ENCODE measurements at regions not wholly inside any gene's neighbourhood (a gene's known extent, or its start where the extent isn't known, plus 50 kb on each side); places are given as distances from the start of the nearest gene placed in this dataset.

GRCh38 chr9:86671018-86671417, 276.3 kb downstream of the GAS1 start:
- H4K20me1 ChIP-seq (ENCODE audit: low read depth, low read length) = no peaks in the 10 kb centered on the region
- no peaks in the 10 kb centered on the region for H3K79me2 ChIP-seq (ENCODE audit: insufficient read depth, low read length)
- H3K4me3 ChIP-seq (ENCODE audit: insufficient read depth, low read length, poor library complexity, severe bottlenecking) = no peak overlapping the region
- H3K27me3 ChIP-seq (ENCODE audit: low read length) = no peaks in the 10 kb centered on the region
- 0 out of 2 replicates have a peak, but pooled peaks cover 3% of the 10 kb centered on the region for H3K9me3 ChIP-seq (ENCODE audit: insufficient read depth, low read length)
- no peak for TF ChIP-seq CTCF (IDR thresholded peaks at IDR 0.05; ENCODE audit: insufficient read depth, low read length, poor library complexity, severe bottlenecking)
- TF ChIP-seq EZH2phosphoT487 (conservative IDR thresholded peaks at IDR 0.05; ENCODE audit: low read length) = no peak
- H2AFZ ChIP-seq (ENCODE audit: low read depth, low read length, severe bottlenecking) = no peak overlapping the region
- H3K36me3 ChIP-seq (ENCODE audit: low read length) = no peaks in the 10 kb centered on the region
- no peaks in the 10 kb centered on the region for H3F3A ChIP-seq (ENCODE audit: insufficient read depth)
- no peak overlapping the region for H3K27ac ChIP-seq (ENCODE audit: low read depth, low read length)
- H3K9me2 ChIP-seq (replicated peaks; ENCODE audit: insufficient read depth, low read length) = no peaks in the 10 kb centered on the region
- H3K9ac ChIP-seq (ENCODE audit: low read length) = no peak overlapping the region
- no peak overlapping the region for H3K4me2 ChIP-seq (ENCODE audit: low read depth, low read length, poor library complexity, severe bottlenecking)

GRCh38 chr9:86670536-86670935, 276.8 kb downstream of the GAS1 start:
- no peak overlapping the region for H3K9ac ChIP-seq (ENCODE audit: low read length)
- TF ChIP-seq CTCF (IDR thresholded peaks at IDR 0.05; ENCODE audit: insufficient read depth, low read length, poor library complexity, severe bottlenecking) (no peak), EZH2phosphoT487 (conservative IDR thresholded peaks at IDR 0.05; ENCODE audit: low read length) (no peak)
- H3K9me3 ChIP-seq (ENCODE audit: insufficient read depth, low read length) = 0 out of 2 replicates have a peak, but pooled peaks cover 3% of the 10 kb centered on the region
- no peaks in the 10 kb centered on the region for H3F3A ChIP-seq (ENCODE audit: insufficient read depth)
- no peaks in the 10 kb centered on the region for H3K36me3 ChIP-seq (ENCODE audit: low read length)
- H2AFZ ChIP-seq (ENCODE audit: low read depth, low read length, severe bottlenecking) = no peak overlapping the region
- no peaks in the 10 kb centered on the region for H3K27me3 ChIP-seq (ENCODE audit: low read length)
- H3K4me2 ChIP-seq (ENCODE audit: low read depth, low read length, poor library complexity, severe bottlenecking) = no peak overlapping the region
- H3K4me3 ChIP-seq (ENCODE audit: insufficient read depth, low read length, poor library complexity, severe bottlenecking) = no peak overlapping the region
- H3K79me2 ChIP-seq (ENCODE audit: insufficient read depth, low read length) = no peaks in the 10 kb centered on the region
- H3K9me2 ChIP-seq (replicated peaks; ENCODE audit: insufficient read depth, low read length) = no peaks in the 10 kb centered on the region
- no peak overlapping the region for H3K27ac ChIP-seq (ENCODE audit: low read depth, low read length)
- H4K20me1 ChIP-seq (ENCODE audit: low read depth, low read length) = no peaks in the 10 kb centered on the region

- H3K79me2 ChIP-seq (ENCODE audit: insufficient read depth, low read length) = no peaks in the 10 kb centered on the region
- H3K27me3 ChIP-seq (ENCODE audit: low read length) = no peaks in the 10 kb centered on the region
- no peaks in the 10 kb centered on the region for H3F3A ChIP-seq (ENCODE audit: insufficient read depth)
- H3K4me2 ChIP-seq (ENCODE audit: low read depth, low read length, poor library complexity, severe bottlenecking) = no peak overlapping the region
- no peaks in the 10 kb centered on the region for H3K36me3 ChIP-seq (ENCODE audit: low read length)
- no peak overlapping the region for H3K9ac ChIP-seq (ENCODE audit: low read length)
- H3K27ac ChIP-seq (ENCODE audit: low read depth, low read length) = no peak overlapping the region
- no peak for TF ChIP-seq CTCF (IDR thresholded peaks at IDR 0.05; ENCODE audit: insufficient read depth, low read length, poor library complexity, severe bottlenecking)
- no peak for TF ChIP-seq EZH2phosphoT487 (conservative IDR thresholded peaks at IDR 0.05; ENCODE audit: low read length)
- no peaks in the 10 kb centered on the region for H3K9me2 ChIP-seq (replicated peaks; ENCODE audit: insufficient read depth, low read length)
- H4K20me1 ChIP-seq (ENCODE audit: low read depth, low read length) = no peaks in the 10 kb centered on the region
- H3K4me3 ChIP-seq (ENCODE audit: insufficient read depth, low read length, poor library complexity, severe bottlenecking) = no peak overlapping the region
- 0 out of 2 replicates have a peak, but pooled peaks cover 3% of the 10 kb centered on the region for H3K9me3 ChIP-seq (ENCODE audit: insufficient read depth, low read length)
- no peak overlapping the region for H2AFZ ChIP-seq (ENCODE audit: low read depth, low read length, severe bottlenecking)
These were observed 277.2 kb downstream of the GAS1 start for GRCh38 chr9:86670076-86670475.
